Body of pancreas (tissue), 4 donors: ENCODE measurements at regions not wholly inside any gene's neighbourhood (a gene's known extent, or its start where the extent isn't known, plus 50 kb on each side); places are given as distances from the start of the nearest gene placed in this dataset.

Experiments
- CTCF ChIP-seq, 7 experiments: fragments of 450-650 bp in 4 of 7; fragments of 200-600 bp in 3 of 7; sonication (generic) in 3 of 7; IDR thresholded peaks; one replicate each; pipeline ENCODE4 v1.5.1; 2016 to 2019; ENCODE audit warnings: antibody characterized with exemption in 7 of 7
- POLR2A ChIP-seq, 3 donors: fragments of 450-650 bp; IDR thresholded peaks; one replicate each; pipeline ENCODE4 v1.6.1; 2016; ENCODE audit warnings: antibody characterized with exemption in 3 of 3, mild to moderate bottlenecking in 2 of 3

GRCh38 chr3:168615493-168616020 lies 519.8 kb upstream of the GOLIM4 start:
- no peak for TF ChIP-seq CTCF (IDR thresholded peaks at IDR 0.05)
- TF ChIP-seq POLR2A (IDR thresholded peaks at IDR 0.05), result no peak
